Fibroblast of lung (primary cell): ENCODE measurements at regions not wholly inside any gene's neighbourhood (a gene's known extent, or its start where the extent isn't known, plus 50 kb on each side); places are given as distances from the start of the nearest gene placed in this dataset.

Experiments
- CTCF ChIP-seq, 2 donors: IDR thresholded peaks in 1 of 2; conservative IDR thresholded peaks in 1 of 2; 1 replicate in 1 of 2; 2 replicates in 1 of 2; pipeline ENCODE4 v1.5.1; 2011 to 2012; ENCODE audit warnings: low read length in 2 of 2, control low read depth in 1 of 2, inconsistent platforms in 1 of 2, low read depth in 1 of 2, mild to moderate bottlenecking in 1 of 2
- EZH2 ChIP-seq: IDR thresholded peaks from 2 replicates; pipeline ENCODE4 v1.5.1; 2012; ENCODE audit warnings: low read length, control low read depth, mild to moderate bottlenecking; ENCODE audit errors: missing control alignments

DNA sequence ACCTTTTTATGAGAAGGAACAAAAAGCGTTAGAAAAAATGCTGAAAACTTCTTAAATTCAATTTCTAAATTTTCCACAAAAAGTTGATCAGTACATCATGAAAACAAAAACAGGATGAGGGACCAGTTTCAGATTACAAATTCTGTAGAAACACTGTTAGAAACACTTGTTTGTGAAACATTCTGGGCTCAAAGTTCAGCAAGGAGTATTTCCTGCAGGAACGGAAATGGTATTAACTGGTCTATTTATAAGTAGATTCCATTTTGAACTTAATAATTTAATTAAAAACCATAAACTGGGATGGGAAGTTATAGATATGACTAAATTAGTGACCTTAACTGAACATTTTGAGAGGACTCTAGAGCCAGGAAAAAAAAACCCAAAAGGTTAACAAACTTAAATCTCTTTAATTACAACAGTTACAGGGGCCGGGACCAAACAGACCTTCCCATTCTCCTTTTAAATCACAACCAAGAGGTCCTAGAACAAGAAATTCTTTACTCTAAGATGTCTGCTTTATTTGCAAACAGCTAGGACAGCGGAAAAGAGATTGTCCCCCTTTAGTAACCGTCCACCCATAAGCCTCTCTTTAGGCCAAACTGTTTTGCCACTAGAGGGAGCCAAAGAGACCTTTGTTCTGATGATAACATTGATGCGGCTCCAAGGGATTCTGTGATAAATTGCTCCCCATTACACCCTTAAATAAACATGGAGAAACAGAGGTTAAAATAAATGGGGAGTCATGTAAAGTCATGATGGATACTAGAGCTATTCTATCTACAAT, 69.0 kb upstream of the RERGL start:
- peak; percentile 82 to 91 for TF ChIP-seq CTCF (conservative IDR thresholded peaks at IDR 0.05 in 1 of 2, IDR thresholded peaks at IDR 0.05 in 1 of 2; ENCODE audit: low read depth in 1 of 2, low read length in 2 of 2)
- TF ChIP-seq EZH2: no peak
